HepG2 (cell line): ENCODE measurements at regions not wholly inside any gene's neighbourhood (a gene's known extent, or its start where the extent isn't known, plus 50 kb on each side); places are given as distances from the start of the nearest gene placed in this dataset.
"Not testable (repeated sequence)": the region's sequence is repeated elsewhere in the genome, so short reads cannot be mapped to it uniquely, and the experiment has no call there.

ENCODE experiments used
- ATAC-seq: fragments of 200-7000 bp; cut with Tn5 transposase; 3 replicates; pipeline ENCODE4 v1.9.1; 2020; ENCODE audit warnings: mild to moderate bottlenecking, moderate library complexity
- BruUV-seq: library from RNA; stranded (reverse); fragments of 400-500 nt; replicated peaks from 2 replicates; lab custom pipeline; 2021; lab: Mats Ljungman, UMichigan
- CTCF ChIA-PET: fragments of 300-600 bp; formaldehyde crosslinking; extraction: SDS; loops from one replicate; lab custom pipeline; 2021; ENCODE audit warnings: low total read pairs, inconsistent platforms, low intra/inter-chr PET ratio; lab: Yijun Ruan, JAX
- POLR2A ChIA-PET: fragments of 350-600 bp; sonication (Branson Sonifier 250); formaldehyde crosslinking; loops from one replicate; lab custom pipeline; 2020; ENCODE audit warnings: antibody characterized with exemption, inconsistent platforms; lab: Yijun Ruan, JAX
- DNase-seq: peaks from one replicate; pipeline ENCODE4 v3.0.0-alpha.2; 2015; ENCODE audit warnings: low spot score
- FAIRE-seq: peaks from 3 replicates; lab custom pipeline; 2011; peaks lifted over from hg19 to GRCh38; lab: Jason Lieb, UNC
- H2AFZ ChIP-seq: one replicate; pipeline ENCODE4 v1.6.1; 2011; ENCODE audit warnings: low read length, inconsistent platforms
- H3K27ac ChIP-seq: fragments of 300-600 bp; 3 replicates; pipeline ENCODE4 v1.8.0; 2011; ENCODE audit warnings: mixed run types, mild to moderate bottlenecking, mixed read lengths, low read length, inconsistent platforms; ENCODE audit not compliant: insufficient read depth; ENCODE audit errors: extremely low read length
- H3K27me3 ChIP-seq, 2 experiments: fragments of 200-600 bp in 1 of 2; 2 replicates in 1 of 2; 3 replicates in 1 of 2; pipeline versions ENCODE4 v1.6.0 to v1.8.0; 2011; ENCODE audit warnings: low read length in 2 of 2, mild to moderate bottlenecking in 2 of 2, moderate library complexity in 2 of 2, inconsistent platforms in 1 of 2; ENCODE audit not compliant: insufficient read depth in 2 of 2, control insufficient read depth in 1 of 2
- H3K36me3 ChIP-seq, 2 experiments: fragments of 200-600 bp in 1 of 2; replicated peaks in 1 of 2; 2 replicates in 1 of 2; 3 replicates in 1 of 2; pipeline versions ENCODE4 v1.5.1 to v1.8.0; 2011; ENCODE audit warnings: low read length in 2 of 2, inconsistent platforms in 1 of 2; ENCODE audit not compliant: insufficient read depth in 2 of 2, control insufficient read depth in 1 of 2
- H3K4me1 ChIP-seq: 2 replicates; pipeline ENCODE4 v1.5.1; 2012; ENCODE audit warnings: low read length, inconsistent platforms; ENCODE audit not compliant: insufficient read depth
- H3K4me2 ChIP-seq: 2 replicates; pipeline ENCODE4 v1.6.0; 2011; ENCODE audit warnings: low read depth, low read length, inconsistent platforms
- H3K4me3 ChIP-seq, 3 experiments: fragments of 200-600 bp in 1 of 3; sonication (generic), shearing (Covaris generic) in 1 of 3; replicated peaks in 1 of 3; 2 replicates each; pipeline ENCODE4 v1.5.1; 2011 to 2016; ENCODE audit warnings: low read length in 3 of 3, inconsistent platforms in 2 of 3, low read depth in 2 of 3, mild to moderate bottlenecking in 2 of 3, control low read depth in 1 of 3, mixed read lengths in 1 of 3; ENCODE audit not compliant: insufficient read depth in 1 of 3
- H3K79me2 ChIP-seq: one replicate; pipeline ENCODE4 v1.6.1; 2011; ENCODE audit warnings: low read length, inconsistent platforms; ENCODE audit not compliant: insufficient read depth
- H3K9ac ChIP-seq: 2 replicates; pipeline ENCODE4 v1.6.0; 2011; ENCODE audit warnings: mild to moderate bottlenecking, low read depth, low read length, inconsistent platforms; ENCODE audit not compliant: insufficient read depth
- H3K9me3 ChIP-seq: 2 replicates; pipeline ENCODE4 v1.5.1; 2012; ENCODE audit warnings: mild to moderate bottlenecking, low read length
- H4K20me1 ChIP-seq: 2 replicates; pipeline ENCODE4 v1.6.0; 2011; ENCODE audit warnings: inconsistent platforms, mild to moderate bottlenecking, low read length, moderate library complexity; ENCODE audit not compliant: insufficient read depth
- WGBS: methylation state at CpG from one replicate; pipeline ENCODE4 v1.1.6; 2017; ENCODE audit warnings: low lambda C conversion rate; 5-methylcytosine and 5-hydroxymethylcytosine counted together
- in situ Hi-C: cut with HindIII; loops from 2 replicates; pipeline ENCODE4 v1.10.0; 2017; ENCODE audit warnings: low pct_unique_long_range_greater_than_20kb; ENCODE audit not compliant: extremely low pct_ligation_motif_present
- intact Hi-C: fragments of 100-400 bp; cut with micrococcal nuclease; formaldehyde crosslinking; loops from one replicate; pipeline ENCODE4 v1.10.0; 2022; ENCODE audit not compliant: unreplicated experiment

- DNase-seq, FAIRE-seq, H3K9ac ChIP-seq, H3K36me3 ChIP-seq, H2AFZ ChIP-seq, H3K27me3 ChIP-seq, H4K20me1 ChIP-seq, POLR2A ChIA-PET, H3K4me1 ChIP-seq, in situ Hi-C loops, CTCF ChIA-PET, H3K9me3 ChIP-seq, BruUV-seq, H3K27ac ChIP-seq, ATAC-seq, H3K4me3 ChIP-seq, H3K79me2 ChIP-seq, H3K4me2 ChIP-seq, intact Hi-C loops: not testable (repeated sequence)
- WGBS, result 0% methylated on average over 3 of the region's 3 CpGs
These were observed 301.3 kb downstream of the RPIA start for GRCh38 chr2:88992819-88993218.

- H3K27me3 ChIP-seq, POLR2A ChIA-PET, H3K4me3 ChIP-seq, H3K36me3 ChIP-seq, H4K20me1 ChIP-seq, intact Hi-C loops, H3K4me2 ChIP-seq, in situ Hi-C loops, FAIRE-seq, DNase-seq, H3K27ac ChIP-seq, H3K79me2 ChIP-seq, BruUV-seq, CTCF ChIA-PET, H3K9me3 ChIP-seq, ATAC-seq, H3K4me1 ChIP-seq, H3K9ac ChIP-seq, H2AFZ ChIP-seq: not testable (repeated sequence)
- WGBS, result no CpG with 5 or more reads among the region's 1 CpG
These were observed 303.4 kb downstream of the RPIA start for GRCh38 chr2:88994856-88995255.

GRCh38 chr2:88996588-88996987 lies 305.1 kb downstream of the RPIA start:
- H3K36me3 ChIP-seq, H3K4me1 ChIP-seq, H3K9ac ChIP-seq, H3K79me2 ChIP-seq, in situ Hi-C loops, H2AFZ ChIP-seq, POLR2A ChIA-PET, H3K27me3 ChIP-seq, CTCF ChIA-PET, H3K4me3 ChIP-seq, H3K27ac ChIP-seq, ATAC-seq, H4K20me1 ChIP-seq, FAIRE-seq, intact Hi-C loops, H3K9me3 ChIP-seq, DNase-seq, BruUV-seq, H3K4me2 ChIP-seq: not testable (repeated sequence)
